ENCODE measurements at regions not wholly inside any gene's neighbourhood (a gene's known extent, or its start where the extent isn't known, plus 50 kb on each side); places are given as distances from the start of the nearest gene placed in this dataset.
"Not testable (repeated sequence)": the region's sequence is repeated elsewhere in the genome, so short reads cannot be mapped to it uniquely, and the experiment has no call there.

DNA sequence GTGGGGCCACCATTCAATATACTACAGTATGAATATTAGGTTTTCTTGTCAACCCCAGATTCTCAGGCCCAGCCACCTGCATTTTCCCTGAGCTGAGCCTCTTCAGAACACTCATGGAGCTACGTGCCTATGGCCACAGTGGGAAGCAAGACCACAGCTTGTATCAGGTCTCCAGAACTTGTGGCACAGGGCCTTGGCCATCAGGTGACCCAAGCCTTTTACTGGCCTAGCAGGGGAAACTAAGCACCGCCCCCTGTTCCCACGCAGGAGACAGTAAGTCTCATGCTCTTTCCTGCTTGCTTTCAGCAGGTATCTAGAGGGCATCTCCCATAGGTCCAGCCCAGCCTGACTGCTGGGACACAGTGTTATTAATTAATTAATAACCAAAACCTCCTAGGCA is 138.4 kb upstream of the MAMLD1 start:
- no peak overlapping the region for H3K27ac Mint-ChIP-seq

GRCh38 chrX:150225266-150225665 is 137.9 kb upstream of the MAMLD1 start:
- Mint-ChIP-seq H3K27me3 (no peaks in the 10 kb centered on the region), H3K4me3 (no peak overlapping the region), H3K27ac (no peak overlapping the region), H3K4me1 (no peaks in the 10 kb centered on the region), H3K9me3 (no peaks in the 10 kb centered on the region)
- DNase-seq (no peak), ATAC-seq (no peak)

More for the DNA sequence above, 138.4 kb upstream of the MAMLD1 start:
- no peaks in the 10 kb centered on the region for H3K4me1 Mint-ChIP-seq
- ATAC-seq, result no peak
- no peaks in the 10 kb centered on the region for H3K27me3 Mint-ChIP-seq
- H3K4me3 Mint-ChIP-seq, result no peak overlapping the region
- no peak for DNase-seq
- no peaks in the 10 kb centered on the region for H3K9me3 Mint-ChIP-seq

DNA sequence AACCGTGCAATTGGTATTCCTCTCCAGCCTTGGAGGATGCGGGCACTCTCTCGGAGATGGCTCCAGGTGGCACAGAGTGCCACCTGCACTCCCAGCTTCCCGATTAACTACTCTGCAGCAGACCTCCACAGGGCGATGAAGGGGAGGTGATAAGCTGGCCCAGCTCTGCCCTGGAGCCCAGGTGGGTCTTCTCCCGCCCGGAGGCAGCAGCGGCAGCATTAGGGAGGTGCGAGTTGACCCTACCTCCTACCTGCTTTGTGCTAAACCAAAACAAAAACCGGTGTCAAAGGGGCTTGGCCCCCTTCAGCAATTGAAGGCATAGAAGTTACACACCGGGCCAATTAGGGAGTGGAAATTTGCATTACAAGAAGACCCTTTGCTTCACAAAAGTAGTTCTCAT is 137.4 kb upstream of the MAMLD1 start:
- H3K9me3 Mint-ChIP-seq, result no peaks in the 10 kb centered on the region
- H3K27ac Mint-ChIP-seq, result no peak overlapping the region
- no peak overlapping the region for H3K4me3 Mint-ChIP-seq
- ATAC-seq (no peak), DNase-seq (no peak)
- H3K4me1 Mint-ChIP-seq, result no peaks in the 10 kb centered on the region
- H3K27me3 Mint-ChIP-seq, result no peaks in the 10 kb centered on the region

DNA sequence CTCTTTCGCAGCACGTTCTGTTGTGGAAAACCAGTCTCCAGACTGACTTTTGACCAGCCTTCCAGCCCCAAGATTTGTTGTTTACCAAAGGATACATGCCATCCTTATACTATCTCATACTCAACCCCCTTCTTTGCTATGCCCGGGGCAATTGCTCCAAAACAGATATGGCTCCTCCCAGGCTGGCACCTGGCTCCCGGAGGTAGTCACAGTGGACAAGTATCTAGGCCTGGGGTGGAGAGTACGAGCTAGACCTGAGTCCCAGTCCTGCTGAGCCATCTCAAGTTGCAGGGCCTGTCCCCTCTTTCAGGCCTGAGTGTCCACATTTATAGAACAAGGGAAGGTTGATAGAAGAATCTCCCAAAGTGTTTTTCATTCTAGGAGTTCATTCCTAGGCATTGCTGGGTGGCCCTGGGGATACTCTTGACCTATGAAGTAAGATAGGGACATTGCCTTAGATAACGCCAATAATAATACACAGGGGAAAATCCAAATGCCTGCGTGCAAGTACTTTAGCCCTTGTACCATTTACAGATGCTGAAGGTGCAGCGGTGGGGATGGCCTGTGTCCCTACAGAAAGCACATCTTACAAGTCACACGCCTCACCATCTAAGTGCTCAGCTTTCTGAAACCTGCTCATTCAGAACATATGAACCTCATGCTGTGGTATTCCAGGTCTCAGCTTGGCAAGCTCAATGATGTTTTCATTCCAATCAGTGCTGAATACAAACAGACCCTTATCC is 136.7 kb upstream of the MAMLD1 start:
- ATAC-seq (no peak), DNase-seq (no peak)
- no peak overlapping the region for H3K4me3 Mint-ChIP-seq
- H3K27ac Mint-ChIP-seq, result no peak overlapping the region
- no peaks in the 10 kb centered on the region for H3K27me3 Mint-ChIP-seq
- no peaks in the 10 kb centered on the region for H3K4me1 Mint-ChIP-seq
- no peaks in the 10 kb centered on the region for H3K9me3 Mint-ChIP-seq

GRCh38 chrX:150227321-150227860 is 135.7 kb upstream of the MAMLD1 start:
- DNase-seq (no peak), ATAC-seq (no peak)
- H3K9me3 Mint-ChIP-seq, result no peaks in the 10 kb centered on the region
- no peaks in the 10 kb centered on the region for H3K27me3 Mint-ChIP-seq
- no peak overlapping the region for H3K4me3 Mint-ChIP-seq
- H3K4me1 Mint-ChIP-seq, result no peaks in the 10 kb centered on the region
- peak overlapping the region in 1 of 2 donors; percentile 33 for H3K27ac Mint-ChIP-seq

DNA sequence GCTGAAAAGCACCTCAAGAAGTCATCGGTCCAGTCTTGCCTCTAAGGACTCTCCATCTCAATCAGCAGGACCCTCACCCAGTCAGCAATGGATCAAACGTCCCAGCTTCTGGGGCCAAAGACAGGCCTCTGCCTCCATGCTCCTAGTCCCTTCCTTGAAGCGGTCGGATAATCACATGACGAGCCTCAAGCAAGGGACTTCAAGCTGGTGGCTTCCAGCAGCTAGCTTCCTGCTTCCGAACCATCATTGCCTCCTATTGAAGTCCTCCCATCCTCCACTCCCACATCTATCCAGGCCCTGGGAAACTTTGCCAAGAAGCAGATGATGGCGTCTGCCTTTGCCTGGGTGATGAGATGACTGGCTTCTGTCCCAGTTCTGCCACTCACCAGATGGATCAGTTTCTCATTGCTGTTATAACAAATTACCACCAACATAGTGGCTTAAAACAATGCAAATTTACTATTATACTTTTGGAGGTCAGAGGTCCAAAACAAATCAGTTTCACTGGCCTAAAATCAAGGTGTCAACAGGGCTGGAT is 135.2 kb upstream of the MAMLD1 start:
- H3K9me3 Mint-ChIP-seq, result no peaks in the 10 kb centered on the region
- ATAC-seq (no peak), DNase-seq (no peak)
- H3K4me3 Mint-ChIP-seq, result no peak overlapping the region
- no peaks in the 10 kb centered on the region for H3K4me1 Mint-ChIP-seq
- H3K27me3 Mint-ChIP-seq, result no peaks in the 10 kb centered on the region
- no peak overlapping the region for H3K27ac Mint-ChIP-seq

DNA sequence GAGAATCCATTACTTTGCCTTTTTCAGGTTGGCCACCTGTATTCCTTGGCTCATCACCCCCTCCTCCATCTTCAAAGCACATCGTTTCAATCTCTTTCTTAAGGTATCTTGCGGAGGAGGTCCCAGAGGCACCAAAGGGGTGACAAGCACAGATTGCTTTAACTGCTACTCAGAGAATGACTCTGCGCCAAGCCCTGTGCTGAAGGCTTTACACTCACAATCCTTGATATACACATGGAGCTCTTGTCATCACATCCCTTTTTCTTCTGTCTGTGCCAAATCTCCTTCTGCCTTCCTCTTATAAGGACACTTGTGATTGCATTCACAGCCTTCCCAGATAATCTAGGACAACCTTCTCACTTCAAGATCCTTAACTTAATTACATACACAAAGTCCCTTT is 134.7 kb upstream of the MAMLD1 start:
- no peak for DNase-seq
- H3K4me1 Mint-ChIP-seq, result no peaks in the 10 kb centered on the region
- H3K9me3 Mint-ChIP-seq, result no peaks in the 10 kb centered on the region
- no peaks in the 10 kb centered on the region for H3K27me3 Mint-ChIP-seq
- H3K4me3 Mint-ChIP-seq, result no peak overlapping the region
- no peak for ATAC-seq
- H3K27ac Mint-ChIP-seq, result no peak overlapping the region

GRCh38 chrX:150229030-150229429 is 134.1 kb upstream of the MAMLD1 start:
- no peaks in the 10 kb centered on the region for H3K4me1 Mint-ChIP-seq
- no peak overlapping the region for H3K27ac Mint-ChIP-seq
- H3K27me3 Mint-ChIP-seq, result no peaks in the 10 kb centered on the region
- DNase-seq (no peak), ATAC-seq (no peak)
- no peaks in the 10 kb centered on the region for H3K9me3 Mint-ChIP-seq
- no peak overlapping the region for H3K4me3 Mint-ChIP-seq

- H3K27ac Mint-ChIP-seq, result no peak overlapping the region
- no peak overlapping the region for H3K4me3 Mint-ChIP-seq
- DNase-seq, result no peak
Measured at GRCh38 chrX:150229481-150229880, 133.6 kb upstream of the MAMLD1 start.

DNA sequence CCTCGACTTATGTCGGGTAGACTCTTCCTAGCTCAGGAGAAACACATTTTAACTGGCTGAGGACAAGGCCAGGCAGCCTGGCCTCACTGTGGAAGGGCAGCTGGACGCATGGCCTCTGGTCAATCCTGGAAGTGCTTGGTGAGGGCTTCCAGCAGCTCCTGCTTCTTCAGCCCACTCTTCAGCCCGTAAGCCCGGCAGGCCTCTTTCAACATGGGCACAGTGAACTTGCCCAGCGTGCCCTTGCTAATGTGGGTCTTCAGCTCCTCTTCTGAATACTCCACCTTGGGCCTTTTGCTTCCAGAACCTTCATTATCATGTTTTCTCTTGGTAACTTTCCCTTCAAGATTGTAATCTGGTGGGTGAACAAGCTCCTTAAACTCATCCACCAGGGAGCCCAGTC is 132.2 kb upstream of the MAMLD1 start:
- not testable (repeated sequence) for H3K27me3 Mint-ChIP-seq

More at GRCh38 chrX:150229481-150229880, 133.6 kb upstream of the MAMLD1 start:
- no peak for ATAC-seq
- Mint-ChIP-seq H3K4me1 (no peaks in the 10 kb centered on the region), H3K9me3 (no peaks in the 10 kb centered on the region), H3K27me3 (no peaks in the 10 kb centered on the region)

DNA sequence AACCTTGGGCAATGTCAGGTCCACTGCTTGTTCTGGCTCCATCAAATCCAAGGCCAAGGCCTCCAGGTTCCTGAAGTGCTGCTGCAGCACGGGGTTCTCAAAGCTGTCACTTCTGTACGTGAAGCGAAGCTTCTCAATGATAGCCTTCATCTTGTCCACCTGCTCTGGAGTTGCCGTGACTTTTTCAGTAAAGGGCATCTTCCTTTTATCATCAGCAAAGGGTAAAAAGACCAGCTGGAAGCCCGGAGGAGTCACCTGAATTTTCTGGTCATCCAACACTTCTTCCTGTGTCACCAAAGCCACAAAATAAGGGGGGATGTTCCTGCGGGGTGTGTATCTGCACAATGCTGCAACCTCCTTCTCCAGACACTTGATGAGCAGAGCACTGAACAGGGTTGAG is 131.7 kb upstream of the MAMLD1 start:
- not testable (repeated sequence) for DNase-seq, H3K27ac Mint-ChIP-seq, H3K9me3 Mint-ChIP-seq, H3K4me3 Mint-ChIP-seq, ATAC-seq, H3K27me3 Mint-ChIP-seq, H3K4me1 Mint-ChIP-seq

More for the DNA sequence above, 132.2 kb upstream of the MAMLD1 start:
- H3K27ac Mint-ChIP-seq, ATAC-seq, H3K4me3 Mint-ChIP-seq, DNase-seq, H3K9me3 Mint-ChIP-seq, H3K4me1 Mint-ChIP-seq: not testable (repeated sequence)

GRCh38 chrX:150232222-150232621 is 130.9 kb upstream of the MAMLD1 start:
- H3K27ac Mint-ChIP-seq, ATAC-seq, DNase-seq, H3K4me3 Mint-ChIP-seq, H3K4me1 Mint-ChIP-seq, H3K9me3 Mint-ChIP-seq, H3K27me3 Mint-ChIP-seq: not testable (repeated sequence)

- H3K27ac Mint-ChIP-seq, result no peak overlapping the region
- ATAC-seq (no peak), DNase-seq (no peak)
- H3K27me3 Mint-ChIP-seq, result no peaks in the 10 kb centered on the region
- H3K4me1 Mint-ChIP-seq, result no peaks in the 10 kb centered on the region
- no peaks in the 10 kb centered on the region for H3K9me3 Mint-ChIP-seq
- no peak overlapping the region for H3K4me3 Mint-ChIP-seq
Measured at GRCh38 chrX:150234126-150234525, 129.0 kb upstream of the MAMLD1 start.

GRCh38 chrX:150236327-150236726 is 126.8 kb upstream of the MAMLD1 start:
- Mint-ChIP-seq H3K4me1 (no peaks in the 10 kb centered on the region), H3K4me3 (no peak overlapping the region), H3K27ac (no peak overlapping the region), H3K9me3 (no peaks in the 10 kb centered on the region), H3K27me3 (no peaks in the 10 kb centered on the region)
- ATAC-seq, result no peak
- DNase-seq, result no peak

DNA sequence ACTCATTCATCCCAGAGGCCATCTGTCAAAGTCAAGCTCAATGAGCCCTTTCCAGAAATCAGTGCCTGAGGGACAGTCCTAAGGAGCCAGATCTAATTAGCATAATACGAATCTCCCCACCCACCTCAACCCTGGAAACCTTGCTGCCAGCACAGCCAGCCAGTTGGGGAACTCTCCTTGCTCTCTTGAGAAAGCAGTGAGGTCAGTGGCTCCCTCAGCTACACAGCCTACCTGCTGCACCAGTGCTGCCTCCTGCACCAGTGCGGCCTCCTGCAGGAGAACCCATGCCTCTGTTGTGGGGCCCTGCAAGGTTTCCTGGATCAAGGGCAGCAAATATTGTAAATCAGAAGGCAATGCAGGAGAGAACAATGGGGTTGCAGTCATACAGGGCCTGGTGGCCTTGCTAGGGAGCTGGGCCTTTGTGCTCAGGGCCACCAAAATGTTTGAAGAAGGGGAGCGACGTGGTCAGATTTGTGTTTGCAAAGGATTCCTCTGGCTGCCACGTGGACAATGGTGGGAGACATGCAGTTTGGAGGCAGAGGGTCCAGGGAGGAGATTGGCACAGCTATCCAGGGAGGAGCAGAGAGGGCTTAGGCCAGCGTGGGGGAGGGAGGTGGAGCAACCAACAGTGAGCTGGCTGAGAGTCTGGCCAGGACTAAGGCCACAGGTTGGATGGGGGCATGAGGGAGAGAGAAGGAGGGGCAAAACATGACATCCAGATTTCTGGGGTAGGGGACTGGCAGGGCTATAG is 124.3 kb upstream of the MAMLD1 start:
- H3K4me1 Mint-ChIP-seq, result no peaks in the 10 kb centered on the region
- H3K27me3 Mint-ChIP-seq, result no peaks in the 10 kb centered on the region
- ATAC-seq (no peak), DNase-seq (no peak)
- H3K4me3 Mint-ChIP-seq, result no peak overlapping the region
- H3K27ac Mint-ChIP-seq, result no peak overlapping the region
- H3K9me3 Mint-ChIP-seq, result no peaks in the 10 kb centered on the region
